ENCODE measurements at regions not wholly inside any gene's neighbourhood (a gene's known extent, or its start where the extent isn't known, plus 50 kb on each side); places are given as distances from the start of the nearest gene placed in this dataset.

- no peaks in the 10 kb centered on the region for H4K20me1 ChIP-seq (ENCODE audit: insufficient read depth, low read length)
- no peak overlapping the region for H3K9ac ChIP-seq (ENCODE audit: low read length)
- H3K79me2 ChIP-seq (ENCODE audit: low read length), result no peaks in the 10 kb centered on the region
- no peak overlapping the region for H2AFZ ChIP-seq (ENCODE audit: low read length)
- no peaks in the 10 kb centered on the region for H3K9me2 ChIP-seq (replicated peaks; ENCODE audit: insufficient read depth, low read length)
- H3K9me3 ChIP-seq (replicated peaks; ENCODE audit: insufficient read depth, low read length), result no peaks in the 10 kb centered on the region
- no peak for TF ChIP-seq EZH2 (optimal IDR thresholded peaks at IDR 0.05; ENCODE audit: low read depth, low read length)
- TF ChIP-seq EZH2phosphoT487 (IDR thresholded peaks at IDR 0.05; ENCODE audit: low read length), result no peak
- TF ChIP-seq, protein P1, sequence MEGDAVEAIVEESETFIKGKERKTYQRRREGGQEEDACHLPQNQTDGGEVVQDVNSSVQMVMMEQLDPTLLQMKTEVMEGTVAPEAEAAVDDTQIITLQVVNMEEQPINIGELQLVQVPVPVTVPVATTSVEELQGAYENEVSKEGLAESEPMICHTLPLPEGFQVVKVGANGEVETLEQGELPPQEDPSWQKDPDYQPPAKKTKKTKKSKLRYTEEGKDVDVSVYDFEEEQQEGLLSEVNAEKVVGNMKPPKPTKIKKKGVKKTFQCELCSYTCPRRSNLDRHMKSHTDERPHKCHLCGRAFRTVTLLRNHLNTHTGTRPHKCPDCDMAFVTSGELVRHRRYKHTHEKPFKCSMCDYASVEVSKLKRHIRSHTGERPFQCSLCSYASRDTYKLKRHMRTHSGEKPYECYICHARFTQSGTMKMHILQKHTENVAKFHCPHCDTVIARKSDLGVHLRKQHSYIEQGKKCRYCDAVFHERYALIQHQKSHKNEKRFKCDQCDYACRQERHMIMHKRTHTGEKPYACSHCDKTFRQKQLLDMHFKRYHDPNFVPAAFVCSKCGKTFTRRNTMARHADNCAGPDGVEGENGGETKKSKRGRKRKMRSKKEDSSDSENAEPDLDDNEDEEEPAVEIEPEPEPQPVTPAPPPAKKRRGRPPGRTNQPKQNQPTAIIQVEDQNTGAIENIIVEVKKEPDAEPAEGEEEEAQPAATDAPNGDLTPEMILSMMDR (IDR thresholded peaks at IDR 0.05; ENCODE audit: low read length), result peak; percentile 67
- H3K4me1 ChIP-seq (ENCODE audit: low read length), result no peaks in the 10 kb centered on the region
- H3K4me3 ChIP-seq (ENCODE audit: low read length), result no peak overlapping the region
- H3K36me3 ChIP-seq (replicated peaks; ENCODE audit: insufficient read depth, low read length), result no peaks in the 10 kb centered on the region
- H3K27me3 ChIP-seq (replicated peaks; ENCODE audit: insufficient read depth, low read length), result no peaks in the 10 kb centered on the region
- peak; percentile 42 for DNase-seq
- no peak overlapping the region for H3K4me2 ChIP-seq (ENCODE audit: low read depth, low read length)
- no peaks in the 10 kb centered on the region for H3F3A ChIP-seq (ENCODE audit: insufficient read depth, low read length)
- H3K27ac ChIP-seq (ENCODE audit: low read length), result no peak overlapping the region
Measured at GRCh38 chr3:150303768-150304167, 104.3 kb upstream of the TSC22D2 start.

GRCh38 chr3:150302246-150302645, 105.9 kb upstream of the TSC22D2 start:
- H3K9me3 ChIP-seq (replicated peaks; ENCODE audit: insufficient read depth, low read length), result no peaks in the 10 kb centered on the region
- no peak for TF ChIP-seq EZH2 (optimal IDR thresholded peaks at IDR 0.05; ENCODE audit: low read depth, low read length)
- TF ChIP-seq, protein P1 (IDR thresholded peaks at IDR 0.05; ENCODE audit: low read length), result no peak
- TF ChIP-seq EZH2phosphoT487 (IDR thresholded peaks at IDR 0.05; ENCODE audit: low read length), result no peak
- H3K4me3 ChIP-seq (ENCODE audit: low read length), result no peak overlapping the region
- no peaks in the 10 kb centered on the region for H3K9me2 ChIP-seq (replicated peaks; ENCODE audit: insufficient read depth, low read length)
- H3K36me3 ChIP-seq (replicated peaks; ENCODE audit: insufficient read depth, low read length), result no peaks in the 10 kb centered on the region
- no peaks in the 10 kb centered on the region for H4K20me1 ChIP-seq (ENCODE audit: insufficient read depth, low read length)
- no peak for DNase-seq
- H2AFZ ChIP-seq (ENCODE audit: low read length), result no peak overlapping the region
- H3K9ac ChIP-seq (ENCODE audit: low read length), result no peak overlapping the region
- no peaks in the 10 kb centered on the region for H3F3A ChIP-seq (ENCODE audit: insufficient read depth, low read length)
- H3K4me2 ChIP-seq (ENCODE audit: low read depth, low read length), result no peak overlapping the region
- no peaks in the 10 kb centered on the region for H3K4me1 ChIP-seq (ENCODE audit: low read length)
- H3K27me3 ChIP-seq (replicated peaks; ENCODE audit: insufficient read depth, low read length), result no peaks in the 10 kb centered on the region
- H3K79me2 ChIP-seq (ENCODE audit: low read length), result no peaks in the 10 kb centered on the region
- no peak overlapping the region for H3K27ac ChIP-seq (ENCODE audit: low read length)

- TF ChIP-seq EZH2 (optimal IDR thresholded peaks at IDR 0.05; ENCODE audit: low read depth, low read length) (no peak), EZH2phosphoT487 (IDR thresholded peaks at IDR 0.05; ENCODE audit: low read length) (no peak)
- TF ChIP-seq, protein P1 (IDR thresholded peaks at IDR 0.05; ENCODE audit: low read length), result no peak
- Histone ChIP-seq H3K27ac (ENCODE audit: low read length) (no peak overlapping the region), H3K4me1 (ENCODE audit: low read length) (no peaks in the 10 kb centered on the region), H3K4me3 (ENCODE audit: low read length) (no peak overlapping the region), H3K36me3 (replicated peaks; ENCODE audit: insufficient read depth, low read length) (no peaks in the 10 kb centered on the region), H3K9me2 (replicated peaks; ENCODE audit: insufficient read depth, low read length) (no peaks in the 10 kb centered on the region), H3K9ac (ENCODE audit: low read length) (no peak overlapping the region), H3K79me2 (ENCODE audit: low read length) (no peaks in the 10 kb centered on the region), H3K27me3 (replicated peaks; ENCODE audit: insufficient read depth, low read length) (no peaks in the 10 kb centered on the region), H3K4me2 (ENCODE audit: low read depth, low read length) (no peak overlapping the region), H3F3A (ENCODE audit: insufficient read depth, low read length) (no peaks in the 10 kb centered on the region), H2AFZ (ENCODE audit: low read length) (no peak overlapping the region), H3K9me3 (replicated peaks; ENCODE audit: insufficient read depth, low read length) (no peaks in the 10 kb centered on the region), H4K20me1 (ENCODE audit: insufficient read depth, low read length) (no peaks in the 10 kb centered on the region)
- DNase-seq, result no peak
Measured at GRCh38 chr3:150300852-150301517, 107.1 kb upstream of the TSC22D2 start.
